MV-4-11 (cell line): ENCODE measurements at regions not wholly inside any gene's neighbourhood (a gene's known extent, or its start where the extent isn't known, plus 50 kb on each side); places are given as distances from the start of the nearest gene placed in this dataset.
"Not testable (repeated sequence)": the region's sequence is repeated elsewhere in the genome, so short reads cannot be mapped to it uniquely, and the experiment has no call there.

Experiments used
- DNase-seq: peaks from one replicate; lab custom pipeline; 2025; lab: John Stamatoyannopoulos, UW

GRCh38 chrX:26873736-26874135, 589.4 kb downstream of the PPP4R3C start:
- no peak for DNase-seq

DNA sequence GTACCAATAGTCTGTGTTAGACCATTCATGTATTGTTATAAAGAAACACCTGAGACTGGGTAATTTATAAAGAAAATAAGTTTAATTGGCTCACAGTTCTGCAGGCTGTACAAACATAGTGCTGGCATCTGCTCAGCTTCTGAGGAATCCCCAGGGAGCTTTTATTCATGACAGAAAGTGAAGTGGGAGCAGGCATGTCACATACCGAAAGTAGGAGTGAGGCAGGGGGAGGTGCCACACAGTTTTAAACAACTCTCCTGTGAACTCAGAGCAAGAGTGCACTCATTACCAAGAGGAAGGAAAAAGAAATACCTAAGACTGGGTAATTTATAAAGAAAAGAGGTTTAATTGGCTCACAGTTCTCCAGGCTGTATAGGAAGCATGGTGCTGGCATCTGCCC, 591.2 kb downstream of the PPP4R3C start:
- DNase-seq = no peak

DNA sequence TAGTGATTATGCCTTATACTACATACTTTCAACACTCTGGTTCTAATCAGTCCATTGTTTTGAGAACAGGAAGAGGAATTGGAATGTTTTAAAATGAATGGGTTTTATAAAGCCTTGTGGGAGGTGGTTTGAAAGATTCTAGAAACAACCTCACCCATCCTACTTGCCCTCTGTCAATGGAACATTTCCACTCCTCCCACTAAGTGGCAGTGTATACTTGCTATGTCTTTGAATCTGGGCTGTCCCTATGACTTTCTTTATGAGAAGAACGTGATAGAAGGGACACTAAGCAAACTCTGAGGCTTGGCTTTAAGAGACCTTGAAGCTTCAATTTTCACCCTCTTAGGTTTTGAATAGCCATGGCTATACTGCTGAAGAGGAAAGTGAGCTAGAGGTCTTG, 611.2 kb downstream of the PPP4R3C start:
- no peak for DNase-seq

- no peak for DNase-seq
Measured at GRCh38 chrX:26848511-26848910, 614.6 kb downstream of the PPP4R3C start.

DNA sequence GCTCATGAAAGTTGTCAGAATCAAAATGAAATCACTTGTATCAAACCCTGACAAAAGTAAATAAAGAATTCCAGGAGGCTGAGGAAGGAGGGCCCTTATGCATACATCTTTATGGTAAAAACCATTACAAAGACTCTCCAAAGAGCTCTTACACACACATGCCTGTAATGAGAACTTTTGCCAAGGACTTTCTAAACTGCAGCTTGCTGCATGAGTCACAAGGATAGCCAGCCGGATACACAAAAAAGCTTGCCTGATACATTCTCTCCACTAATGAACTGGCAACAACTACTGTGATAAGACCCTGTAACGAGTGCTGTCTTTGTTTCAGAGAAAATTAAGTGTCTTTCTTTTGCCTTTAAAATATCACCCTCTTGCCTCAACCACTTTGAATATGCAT, 618.1 kb downstream of the PPP4R3C start:
- no peak for DNase-seq

DNA sequence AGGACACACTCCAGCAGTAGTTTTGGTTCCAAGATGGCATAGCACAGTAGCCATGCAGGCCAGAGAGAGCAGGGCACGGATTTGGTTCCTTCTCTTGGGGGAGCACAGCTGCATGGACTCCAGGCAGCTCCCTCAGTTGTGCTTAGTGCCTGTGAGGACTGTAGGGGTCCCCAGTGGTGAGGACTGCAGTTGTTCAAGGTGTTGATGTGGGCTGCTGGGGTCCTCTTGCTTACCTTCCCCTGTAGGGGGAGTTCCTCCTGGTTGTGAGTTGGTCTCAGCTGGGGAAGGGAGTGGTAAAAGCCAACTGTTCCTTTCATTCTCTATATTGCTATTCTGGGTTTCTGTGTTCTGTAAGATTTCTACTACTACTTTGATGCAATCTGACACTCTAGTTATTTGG, 606.5 kb downstream of the MAGEB5 start:
- DNase-seq = no peak

DNA sequence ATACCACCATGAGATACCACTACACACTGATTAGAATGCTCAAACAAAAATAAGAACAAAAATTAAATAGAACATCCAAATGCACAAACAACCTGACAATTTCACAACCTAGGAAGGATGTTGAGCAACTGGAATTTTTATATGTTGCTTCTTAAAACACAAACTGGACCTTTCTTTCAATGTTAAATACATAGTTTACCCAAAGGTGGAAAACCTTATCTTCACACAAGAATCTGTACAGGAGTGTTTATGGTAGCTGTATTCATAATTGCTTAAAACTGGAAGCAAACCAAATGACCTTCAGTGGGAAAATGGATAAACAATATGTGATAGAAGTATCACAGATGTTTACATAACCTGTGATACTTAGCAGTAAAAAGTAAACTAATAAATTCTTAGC, 573.8 kb downstream of the MAGEB5 start:
- DNase-seq = no peak

DNA sequence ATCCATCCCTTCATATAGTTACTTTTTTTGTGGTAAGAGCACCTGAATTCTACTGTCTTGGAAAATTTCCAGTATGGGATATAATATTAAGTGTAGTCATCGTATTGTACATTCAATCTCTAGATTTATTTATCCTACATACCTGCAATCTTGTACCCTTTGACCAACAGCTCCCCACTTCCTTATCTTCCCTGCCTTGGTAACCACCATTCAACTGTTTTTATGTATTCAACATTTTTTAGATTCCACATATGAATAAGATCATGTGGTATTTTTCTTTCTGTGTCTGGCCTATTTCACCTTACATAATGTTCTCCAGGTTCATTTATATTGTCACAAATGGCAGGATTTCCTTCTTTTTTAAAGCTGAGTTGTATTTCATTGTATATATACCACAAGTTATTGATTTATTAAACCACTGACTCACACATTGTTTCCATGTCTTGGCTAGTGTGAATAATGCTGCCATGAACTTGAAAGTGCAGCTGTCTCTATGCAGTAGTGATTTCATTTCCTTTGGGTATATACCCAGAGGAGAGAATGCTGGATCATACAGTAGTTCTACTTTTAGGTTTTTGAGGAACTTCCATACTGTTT, 572.5 kb downstream of the MAGEB5 start:
- no peak for DNase-seq

DNA sequence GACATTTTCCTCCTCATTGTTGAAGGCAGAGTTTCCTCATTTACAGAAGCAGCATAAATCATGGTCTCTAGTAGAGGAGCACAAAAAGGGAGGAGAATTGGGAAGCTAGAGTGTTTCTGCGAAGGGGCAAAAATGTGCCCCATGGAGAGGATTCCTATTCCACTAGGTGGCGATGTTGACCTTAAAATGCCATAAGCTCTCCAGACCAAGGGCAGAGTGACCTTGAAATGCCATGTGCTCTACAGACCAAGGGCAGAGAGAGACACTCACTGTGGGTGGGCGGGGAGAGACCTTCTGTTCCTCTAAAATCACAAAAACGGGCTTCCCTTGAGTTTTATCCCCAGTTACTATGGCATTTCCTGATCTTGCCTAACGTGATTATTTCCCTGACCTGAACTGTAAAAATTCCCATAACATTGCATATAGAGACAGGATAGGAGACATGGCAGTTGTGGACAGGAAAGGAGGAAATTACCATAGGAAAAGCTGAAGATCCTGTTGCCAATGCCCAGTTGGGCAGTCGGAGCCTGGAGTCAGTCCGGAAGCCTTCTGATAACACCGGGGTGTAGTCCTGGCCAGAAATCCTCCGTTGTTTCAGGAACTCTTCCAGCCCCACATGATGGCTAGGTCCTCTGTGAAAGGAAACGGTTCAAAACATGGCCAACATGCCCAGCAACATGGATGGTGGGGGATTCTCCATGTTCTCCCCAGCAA, 567.7 kb downstream of the MAGEB5 start:
- DNase-seq = peak; percentile 25

DNA sequence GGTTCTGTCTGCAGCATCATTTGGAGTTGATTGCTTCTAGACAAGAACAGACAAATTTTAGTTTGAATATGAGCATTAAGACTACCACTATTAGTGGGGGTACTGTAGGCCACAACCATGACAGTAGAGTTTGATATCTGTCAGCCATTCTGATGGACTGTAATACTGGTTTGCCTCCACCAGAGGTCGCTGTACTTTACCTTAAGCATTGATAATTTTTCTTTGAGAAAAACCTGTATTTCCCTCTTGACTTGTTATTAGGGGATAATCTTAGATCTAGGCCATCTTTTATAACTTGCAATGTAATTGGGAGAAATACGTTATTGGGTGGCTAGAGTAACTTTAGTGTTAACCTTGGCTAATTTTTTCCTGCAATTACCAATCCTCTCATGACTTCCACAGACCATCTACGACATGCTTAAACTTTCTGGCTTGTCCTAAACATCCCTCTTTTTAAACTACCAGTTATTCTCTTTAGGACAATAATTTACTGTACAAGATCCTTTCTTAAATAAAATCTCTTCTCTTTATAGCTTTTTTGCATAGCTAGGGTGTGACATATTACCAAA, 562.4 kb downstream of the MAGEB5 start:
- DNase-seq = no peak

DNA sequence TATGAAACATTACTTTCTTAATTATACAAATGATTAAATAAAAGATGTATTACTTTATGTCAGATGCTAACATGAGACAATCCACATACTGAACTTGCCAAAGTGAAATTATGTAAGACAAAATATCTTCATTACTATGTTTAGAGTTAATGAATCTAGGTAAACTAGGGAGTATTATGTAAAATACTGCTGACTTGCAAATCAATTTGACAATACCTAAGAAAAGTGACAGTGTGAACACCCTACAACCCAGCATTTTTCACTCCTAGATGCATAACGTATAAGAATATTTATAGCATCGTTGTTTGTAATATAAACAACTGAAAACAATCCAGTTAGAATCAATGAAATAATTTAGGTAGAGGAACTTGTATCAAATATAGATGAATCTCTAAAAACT, 546.3 kb downstream of the MAGEB5 start:
- DNase-seq = no peak

DNA sequence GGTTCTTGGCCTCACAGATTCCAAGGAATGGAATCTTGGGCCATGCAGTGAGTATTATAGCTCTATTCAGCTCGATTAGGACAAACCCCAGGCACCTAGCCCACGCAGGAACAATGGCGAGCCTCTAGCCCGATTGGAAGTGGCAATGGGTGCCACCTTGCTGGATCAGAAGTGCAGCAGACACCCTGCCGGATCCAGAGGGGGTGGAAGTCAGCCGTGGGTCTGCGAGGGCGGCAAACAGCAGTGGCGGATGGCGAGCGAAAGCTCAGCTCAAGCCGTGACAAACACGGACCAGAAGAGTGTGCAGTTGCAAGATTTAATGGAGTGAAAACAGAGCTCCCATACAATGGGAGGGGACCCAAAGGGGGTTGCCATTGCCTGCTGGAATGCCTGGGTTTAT, 539.8 kb downstream of the MAGEB5 start:
- DNase-seq = not testable (repeated sequence)

DNA sequence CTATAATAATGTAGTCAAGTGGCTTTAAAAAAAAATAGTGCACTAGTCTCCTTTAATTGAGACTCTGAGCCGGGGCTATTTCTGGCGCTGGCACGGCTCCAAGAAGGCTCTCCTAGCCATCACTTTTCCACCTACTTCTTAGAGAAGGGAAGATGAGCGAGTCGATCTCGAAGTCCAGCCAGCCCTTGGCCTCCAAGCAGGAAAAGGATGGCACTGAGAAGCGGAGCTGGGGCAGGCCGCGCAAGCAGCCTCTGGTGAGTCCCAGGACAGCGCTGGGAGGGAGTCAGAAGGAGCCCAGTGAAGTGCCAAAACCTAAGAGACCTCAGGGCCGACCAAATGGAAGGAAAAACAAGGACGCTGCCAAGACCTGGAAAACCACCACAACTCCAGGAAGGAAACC, 531.9 kb downstream of the MAGEB5 start:
- DNase-seq = no peak

DNA sequence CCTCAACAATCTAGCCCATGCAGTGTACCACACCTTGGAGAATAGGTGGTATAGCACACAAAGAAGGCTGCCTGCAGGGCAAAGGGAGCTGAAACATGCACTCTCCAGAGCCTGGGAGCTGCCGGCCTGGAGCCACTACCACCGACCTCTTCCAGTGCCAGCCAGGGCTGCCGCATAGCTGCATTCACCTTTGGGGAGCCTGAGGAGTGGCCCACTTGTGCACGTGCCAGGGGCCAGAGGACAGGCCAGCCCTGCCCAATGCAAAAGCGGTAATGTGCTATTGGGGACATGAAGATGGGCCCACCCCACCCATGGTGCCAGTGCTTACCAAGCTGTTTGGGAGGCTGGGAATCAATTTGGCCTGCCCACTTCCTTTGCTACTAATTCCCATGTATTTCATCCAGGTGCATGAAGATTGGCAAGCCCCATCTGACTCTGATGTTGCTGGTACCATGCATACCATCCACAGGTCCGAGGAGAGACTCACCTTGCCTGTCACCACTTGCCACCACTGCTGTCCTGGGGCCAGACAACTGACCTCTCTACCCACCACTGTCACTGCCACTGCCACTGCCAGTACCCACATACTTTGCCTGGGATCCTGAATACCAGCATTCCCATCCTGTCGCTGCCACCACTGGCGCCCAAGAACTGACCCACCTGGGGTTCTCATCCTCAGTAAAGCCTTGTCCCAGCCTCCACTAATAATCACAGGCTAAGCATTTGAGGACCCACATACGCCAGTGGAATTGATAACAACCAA, 506.9 kb downstream of the MAGEB5 start:
- no peak for DNase-seq

DNA sequence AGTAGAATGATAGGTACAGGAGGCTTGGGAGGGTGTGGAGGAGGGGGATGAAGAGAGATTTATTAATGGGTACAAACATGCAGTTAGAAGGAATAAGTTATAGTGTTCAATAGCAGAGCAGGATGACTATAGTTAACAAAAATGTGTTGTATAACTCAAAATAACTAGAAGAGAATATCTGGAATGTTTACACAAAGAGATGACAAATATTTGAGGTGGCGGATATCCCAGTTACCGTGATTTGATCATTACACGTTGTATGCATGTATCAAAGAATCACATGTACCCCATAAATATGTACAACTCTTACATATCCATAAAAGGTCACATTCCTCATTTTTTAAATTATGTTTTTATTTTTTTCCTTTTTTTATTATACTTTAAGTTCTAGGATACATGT, 456.6 kb downstream of the MAGEB5 start:
- no peak for DNase-seq

GRCh38 chrX:26670521-26670920, 454.6 kb downstream of the MAGEB5 start:
- no peak for DNase-seq

DNA sequence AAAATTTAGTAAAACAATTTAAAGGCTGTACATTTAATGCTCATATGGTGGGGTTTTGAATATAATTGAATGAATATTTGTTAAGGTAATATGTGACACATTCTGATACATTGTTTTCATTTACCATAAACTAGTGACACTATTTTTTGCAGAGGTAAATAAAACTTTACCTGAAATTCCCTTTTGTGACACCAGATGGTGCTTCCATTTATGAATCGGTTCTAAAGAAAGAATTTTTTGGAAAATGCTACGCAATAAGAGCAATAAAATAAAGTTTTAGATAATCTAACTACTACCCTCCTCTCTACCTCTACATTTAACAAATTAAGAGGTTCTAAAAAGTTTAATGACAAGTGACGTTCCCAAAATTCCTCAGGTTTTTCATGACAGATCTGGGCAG, 448.9 kb downstream of the MAGEB5 start:
- DNase-seq = no peak

- no peak for DNase-seq
Measured at GRCh38 chrX:26653050-26653449, 437.1 kb downstream of the MAGEB5 start.

DNA sequence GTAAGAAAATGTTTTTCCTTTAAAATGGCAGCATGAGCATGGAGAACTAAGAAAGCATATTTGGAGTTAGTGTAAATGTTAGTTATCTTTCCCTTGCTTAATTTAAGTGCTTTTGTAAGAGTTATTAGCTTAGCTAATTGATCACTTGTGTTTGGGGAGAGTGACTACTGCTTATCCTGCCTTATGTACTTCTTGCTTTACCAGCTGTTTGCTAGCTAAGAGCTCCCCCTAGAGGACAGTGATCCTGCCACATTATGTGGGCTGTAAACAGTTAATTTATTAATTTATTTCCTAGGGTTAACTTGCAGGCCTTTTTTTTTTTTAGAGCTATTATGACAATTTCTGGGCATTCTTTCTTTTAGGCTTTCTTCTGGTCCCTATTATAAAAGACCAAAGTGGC, 435.8 kb downstream of the MAGEB5 start:
- DNase-seq = no peak

GRCh38 chrX:26649534-26649933, 433.6 kb downstream of the MAGEB5 start:
- DNase-seq = peak; percentile 1

- DNase-seq = no peak
Measured at GRCh38 chrX:26631385-26631784, 415.4 kb downstream of the MAGEB5 start.

DNA sequence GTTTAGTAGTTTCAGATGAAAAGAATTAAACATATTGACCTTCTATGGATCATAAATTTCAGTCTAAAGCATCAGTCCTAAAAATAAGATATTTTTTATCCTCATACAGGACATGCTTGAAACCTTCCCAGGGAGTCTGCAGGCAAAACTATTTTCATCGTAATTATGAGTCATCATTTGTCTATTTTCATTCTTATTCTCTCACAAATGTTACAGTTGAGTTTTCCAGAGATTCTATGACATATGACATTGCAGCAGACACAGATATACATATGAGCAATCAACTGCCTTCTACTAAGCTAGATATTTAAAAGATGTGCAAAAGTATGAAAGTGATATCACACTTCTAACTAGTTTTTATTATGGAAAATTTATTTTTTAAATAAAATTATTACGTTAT, 398.0 kb downstream of the MAGEB5 start:
- no peak for DNase-seq

DNA sequence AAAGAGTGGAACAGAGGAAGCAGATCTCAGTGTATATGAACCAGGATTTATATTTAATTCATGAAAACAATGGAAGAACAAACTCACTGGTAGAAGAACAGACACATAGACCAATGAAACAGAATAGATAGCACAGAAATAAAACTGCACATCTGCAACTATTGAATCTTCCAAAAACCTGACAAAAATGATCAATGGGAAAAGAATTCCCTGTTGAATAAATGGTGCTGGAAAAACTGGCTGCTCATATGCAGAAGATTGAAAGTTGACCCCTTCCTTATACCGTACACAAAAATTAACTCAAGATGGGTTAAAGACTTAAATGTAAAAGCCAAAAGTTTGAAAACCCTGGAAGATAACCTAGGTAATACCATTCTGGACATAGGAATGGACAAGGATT, 391.0 kb downstream of the MAGEB5 start:
- DNase-seq = no peak
